ENCODE measurements at regions not wholly inside any gene's neighbourhood (a gene's known extent, or its start where the extent isn't known, plus 50 kb on each side); places are given as distances from the start of the nearest gene placed in this dataset.

GRCh38 chrX:69110116-69110530 lies 55.1 kb downstream of the PJA1 start:
- Histone ChIP-seq H3K27me3 (ENCODE audit: control insufficient read depth, insufficient read depth, low read length) (peaks cover 5% of the 10 kb centered on the region), H3K27ac (ENCODE audit: low read depth, low read length) (no peak overlapping the region)

GRCh38 chrX:69109706-69110105 lies 55.5 kb downstream of the PJA1 start:
- Histone ChIP-seq H3K4me1 (ENCODE audit: control insufficient read depth, insufficient read depth, low read length) (peaks cover 5% of the 10 kb centered on the region), H3K27me3 (ENCODE audit: control insufficient read depth, insufficient read depth, low read length) (peaks cover 5% of the 10 kb centered on the region), H3K36me3 (ENCODE audit: control insufficient read depth, insufficient read depth, low read length) (no peaks in the 10 kb centered on the region), H3K4me3 (ENCODE audit: low read length) (no peak overlapping the region), H3K27ac (ENCODE audit: low read depth, low read length) (no peak overlapping the region), H3K9ac (ENCODE audit: low read length) (no peak overlapping the region)

More at GRCh38 chrX:69110116-69110530, 55.1 kb downstream of the PJA1 start:
- no peak overlapping the region for H3K9ac ChIP-seq (ENCODE audit: low read length)
- no peaks in the 10 kb centered on the region for H3K36me3 ChIP-seq (ENCODE audit: control insufficient read depth, insufficient read depth, low read length)
- H3K4me3 ChIP-seq (ENCODE audit: low read length): no peak overlapping the region
- H3K4me1 ChIP-seq (ENCODE audit: control insufficient read depth, insufficient read depth, low read length): peaks cover 5% of the 10 kb centered on the region

DNA sequence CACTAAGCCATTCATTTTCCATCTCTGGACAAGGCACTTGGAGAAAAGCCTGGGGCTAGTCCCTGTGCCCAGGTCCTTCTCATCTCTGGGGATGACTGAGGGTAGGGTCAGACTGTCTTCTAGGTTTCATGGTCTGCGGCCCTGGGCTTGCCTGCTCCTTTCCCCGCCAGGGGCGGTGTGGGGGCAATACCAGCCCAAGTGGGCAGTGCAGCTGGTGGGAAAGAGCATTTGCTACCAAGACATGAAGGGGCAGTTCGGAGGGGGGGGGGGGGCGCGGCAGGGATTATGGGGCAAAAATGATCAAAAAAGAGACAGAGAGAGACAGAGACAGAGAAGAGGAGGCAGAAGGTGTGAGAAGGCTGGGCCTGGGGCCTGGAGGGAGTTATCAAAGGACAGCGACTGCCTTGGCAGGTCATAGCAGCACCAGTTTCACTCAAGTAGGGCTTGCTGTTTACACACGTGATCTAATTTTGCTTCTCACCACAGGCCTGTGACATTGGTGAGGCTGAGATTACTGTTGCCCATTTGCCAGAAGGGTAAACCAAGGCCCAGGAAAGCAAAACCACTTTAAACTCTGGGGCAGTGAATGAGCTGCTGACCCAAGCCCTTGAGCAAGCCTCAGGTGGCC lies 56.1 kb downstream of the PJA1 start:
- no peak overlapping the region for H3K27ac ChIP-seq (ENCODE audit: low read depth, low read length)
- peaks cover 5% of the 10 kb centered on the region for H3K27me3 ChIP-seq (ENCODE audit: control insufficient read depth, insufficient read depth, low read length)

GRCh38 chrX:69107747-69108401 lies 57.4 kb downstream of the PJA1 start:
- H3K27me3 ChIP-seq (ENCODE audit: control insufficient read depth, insufficient read depth, low read length): peaks cover 5% of the 10 kb centered on the region
- peaks cover 5% of the 10 kb centered on the region for H3K4me1 ChIP-seq (ENCODE audit: control insufficient read depth, insufficient read depth, low read length)
- no peaks in the 10 kb centered on the region for H3K36me3 ChIP-seq (ENCODE audit: control insufficient read depth, insufficient read depth, low read length)
- H3K4me3 ChIP-seq (ENCODE audit: low read length): no peak overlapping the region
- no peak overlapping the region for H3K27ac ChIP-seq (ENCODE audit: low read depth, low read length)
- H3K9ac ChIP-seq (ENCODE audit: low read length): no peak overlapping the region

More for the DNA sequence above, 56.1 kb downstream of the PJA1 start:
- Histone ChIP-seq H3K36me3 (ENCODE audit: control insufficient read depth, insufficient read depth, low read length) (no peaks in the 10 kb centered on the region), H3K9ac (ENCODE audit: low read length) (no peak overlapping the region), H3K4me1 (ENCODE audit: control insufficient read depth, insufficient read depth, low read length) (peaks cover 5% of the 10 kb centered on the region), H3K4me3 (ENCODE audit: low read length) (no peak overlapping the region)

- peaks cover 5% of the 10 kb centered on the region for H3K27me3 ChIP-seq (ENCODE audit: control insufficient read depth, insufficient read depth, low read length)
- peaks cover 5% of the 10 kb centered on the region for H3K4me1 ChIP-seq (ENCODE audit: control insufficient read depth, insufficient read depth, low read length)
- H3K27ac ChIP-seq (ENCODE audit: low read depth, low read length): no peak overlapping the region
- no peak overlapping the region for H3K9ac ChIP-seq (ENCODE audit: low read length)
- no peak overlapping the region for H3K4me3 ChIP-seq (ENCODE audit: low read length)
- no peaks in the 10 kb centered on the region for H3K36me3 ChIP-seq (ENCODE audit: control insufficient read depth, insufficient read depth, low read length)
These were observed 58.0 kb downstream of the PJA1 start for GRCh38 chrX:69107231-69107739.

GRCh38 chrX:69104756-69105434 lies 60.4 kb downstream of the PJA1 start:
- Histone ChIP-seq H3K36me3 (ENCODE audit: control insufficient read depth, insufficient read depth, low read length) (no peaks in the 10 kb centered on the region), H3K27me3 (ENCODE audit: control insufficient read depth, insufficient read depth, low read length) (peaks cover 9% of the 10 kb centered on the region), H3K27ac (ENCODE audit: low read depth, low read length) (no peak overlapping the region), H3K4me3 (ENCODE audit: low read length) (no peak overlapping the region), H3K9ac (ENCODE audit: low read length) (no peak overlapping the region), H3K4me1 (ENCODE audit: control insufficient read depth, insufficient read depth, low read length) (peaks cover under 1% of the 10 kb centered on the region)

GRCh38 chrX:69103539-69103938 lies 61.7 kb downstream of the PJA1 start:
- H3K27ac ChIP-seq (ENCODE audit: low read depth, low read length): no peak overlapping the region
- H3K4me1 ChIP-seq (ENCODE audit: control insufficient read depth, insufficient read depth, low read length): no peaks in the 10 kb centered on the region
- no peak overlapping the region for H3K9ac ChIP-seq (ENCODE audit: low read length)

DNA sequence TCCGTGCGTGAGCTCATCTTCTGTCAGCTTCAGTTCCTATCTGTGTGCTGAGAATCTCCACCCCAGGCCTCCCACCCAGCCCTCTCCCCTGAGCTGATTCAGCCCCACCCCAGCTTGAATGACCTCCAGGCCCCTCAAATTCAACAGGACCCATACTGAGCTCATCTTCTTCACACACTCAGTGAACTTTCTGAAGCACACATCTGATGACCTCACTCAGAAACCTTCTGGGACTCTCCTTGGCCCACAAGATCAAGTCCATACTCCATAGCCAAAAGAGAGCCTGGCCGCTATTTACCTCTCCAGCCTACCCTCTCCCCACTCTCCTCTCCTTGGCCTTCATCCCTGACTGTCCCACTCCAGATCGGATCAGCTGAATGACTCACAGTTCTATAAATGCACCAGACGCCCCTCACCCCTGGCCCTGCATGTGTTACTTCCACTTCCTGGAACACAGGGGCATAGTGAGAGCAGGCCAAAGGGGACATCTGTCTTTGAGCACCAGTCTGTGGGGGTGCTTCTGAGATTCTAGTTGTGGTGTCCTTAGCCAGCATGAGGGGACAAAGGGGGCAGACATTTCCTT lies 62.5 kb downstream of the PJA1 start:
- no peak overlapping the region for H3K27ac ChIP-seq (ENCODE audit: low read depth, low read length)
- H3K36me3 ChIP-seq (ENCODE audit: control insufficient read depth, insufficient read depth, low read length): no peaks in the 10 kb centered on the region
- H3K9ac ChIP-seq (ENCODE audit: low read length): no peak overlapping the region
- H3K4me3 ChIP-seq (ENCODE audit: low read length): no peak overlapping the region
- no peaks in the 10 kb centered on the region for H3K4me1 ChIP-seq (ENCODE audit: control insufficient read depth, insufficient read depth, low read length)
- peaks cover 9% of the 10 kb centered on the region for H3K27me3 ChIP-seq (ENCODE audit: control insufficient read depth, insufficient read depth, low read length)

More at GRCh38 chrX:69103539-69103938, 61.7 kb downstream of the PJA1 start:
- H3K4me3 ChIP-seq (ENCODE audit: low read length): no peak overlapping the region
- peaks cover 9% of the 10 kb centered on the region for H3K27me3 ChIP-seq (ENCODE audit: control insufficient read depth, insufficient read depth, low read length)
- no peaks in the 10 kb centered on the region for H3K36me3 ChIP-seq (ENCODE audit: control insufficient read depth, insufficient read depth, low read length)

DNA sequence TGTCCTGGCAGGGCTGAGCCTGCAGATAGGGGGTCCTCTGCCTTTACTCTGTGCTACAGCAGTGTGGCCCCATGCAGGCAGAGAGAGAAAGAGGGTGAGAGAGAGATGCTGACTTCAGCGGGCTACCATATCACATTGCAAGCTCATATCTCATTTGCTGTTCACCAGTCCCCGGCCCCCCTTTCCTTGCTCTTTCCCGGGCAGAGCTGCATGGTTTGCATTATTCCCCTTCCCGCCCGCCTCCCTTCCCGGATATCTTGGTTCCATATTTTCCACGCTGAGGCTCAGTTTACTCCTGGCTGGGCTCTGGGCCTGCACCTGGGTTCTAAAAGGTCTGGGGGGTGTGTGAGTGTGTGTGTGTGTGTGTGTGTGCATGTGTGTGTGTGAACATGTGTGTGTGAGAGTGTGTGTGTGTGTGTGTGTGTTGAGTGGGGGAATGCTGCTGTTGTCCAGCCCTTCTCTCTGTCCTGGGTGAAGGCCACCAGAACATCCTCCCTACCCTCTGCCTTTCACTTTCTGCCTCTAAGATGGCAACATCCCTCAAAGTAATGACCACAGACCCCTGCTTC lies 63.5 kb downstream of the PJA1 start:
- H3K4me3 ChIP-seq (ENCODE audit: low read length): no peak overlapping the region
- H3K27me3 ChIP-seq (ENCODE audit: control insufficient read depth, insufficient read depth, low read length): peaks cover 3% of the 10 kb centered on the region

DNA sequence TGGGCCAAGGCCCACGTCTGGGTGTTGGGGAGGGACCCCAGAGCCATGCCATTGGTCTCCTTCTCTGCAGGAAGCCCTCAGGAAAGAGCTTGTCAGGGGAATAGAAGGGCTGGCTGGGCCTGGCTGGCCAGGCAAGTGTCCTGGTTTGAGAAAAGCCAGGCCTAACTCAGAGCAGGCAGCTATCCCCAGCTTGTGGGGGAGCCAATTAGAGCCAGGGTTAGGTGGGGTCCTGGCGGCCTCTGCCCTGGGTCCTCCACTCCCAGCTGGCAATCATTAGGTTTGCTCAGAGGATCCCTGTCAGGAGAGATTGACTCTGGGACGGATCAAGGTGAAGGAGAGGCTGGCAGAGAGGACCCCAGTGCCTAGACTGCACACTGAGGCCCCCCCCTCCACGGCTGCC lies 64.8 kb downstream of the PJA1 start:
- Histone ChIP-seq H3K4me3 (ENCODE audit: low read length) (no peak overlapping the region), H3K4me1 (ENCODE audit: control insufficient read depth, insufficient read depth, low read length) (no peaks in the 10 kb centered on the region), H3K9ac (ENCODE audit: low read length) (no peak overlapping the region), H3K27me3 (ENCODE audit: control insufficient read depth, insufficient read depth, low read length) (peaks cover 3% of the 10 kb centered on the region), H3K27ac (ENCODE audit: low read depth, low read length) (no peak overlapping the region), H3K36me3 (ENCODE audit: control insufficient read depth, insufficient read depth, low read length) (no peaks in the 10 kb centered on the region)

More for the DNA sequence above, 63.5 kb downstream of the PJA1 start:
- Histone ChIP-seq H3K9ac (ENCODE audit: low read length) (no peak overlapping the region), H3K36me3 (ENCODE audit: control insufficient read depth, insufficient read depth, low read length) (no peaks in the 10 kb centered on the region), H3K4me1 (ENCODE audit: control insufficient read depth, insufficient read depth, low read length) (no peaks in the 10 kb centered on the region), H3K27ac (ENCODE audit: low read depth, low read length) (no peak overlapping the region)

DNA sequence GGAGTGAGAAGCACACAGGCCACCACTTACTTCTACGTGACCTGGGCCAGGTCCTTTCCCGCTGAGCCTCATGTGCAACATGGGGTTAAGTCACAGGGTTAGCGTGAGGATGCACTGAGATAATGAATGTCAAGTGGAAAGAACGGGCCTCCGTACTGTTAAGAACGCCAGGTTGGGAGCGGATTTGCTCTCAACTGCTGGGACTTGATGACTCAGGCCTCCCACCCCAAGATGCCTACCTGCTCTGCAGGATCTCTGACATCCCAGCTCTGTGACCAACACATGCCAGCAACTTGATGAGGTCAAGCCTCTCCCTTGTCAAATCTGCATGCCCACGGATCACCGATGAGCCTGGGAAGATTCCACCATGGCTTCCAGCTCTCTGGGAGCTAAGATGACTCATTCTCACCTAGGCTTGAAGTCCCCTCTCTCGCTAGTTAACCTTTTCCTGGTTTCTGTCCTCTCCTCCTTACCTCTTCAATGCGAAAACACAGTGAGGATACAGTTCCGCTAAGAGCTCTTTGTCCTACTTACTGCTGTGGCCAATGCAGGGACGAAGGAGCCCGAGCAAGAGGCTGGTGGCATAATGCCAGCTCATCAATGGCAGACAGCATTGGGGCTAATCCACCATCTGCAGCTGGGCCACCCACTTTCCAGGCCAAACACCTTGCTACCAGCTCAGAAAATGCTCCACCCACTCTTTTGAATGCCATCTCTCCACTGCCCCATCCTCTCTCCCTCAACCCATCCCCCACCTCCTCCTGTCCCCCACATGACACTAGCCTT lies 67.6 kb downstream of the PJA1 start:
- Histone ChIP-seq H3K9ac (ENCODE audit: low read length) (no peak overlapping the region), H3K4me3 (ENCODE audit: low read length) (no peak overlapping the region), H3K36me3 (ENCODE audit: control insufficient read depth, insufficient read depth, low read length) (no peaks in the 10 kb centered on the region), H3K27ac (ENCODE audit: low read depth, low read length) (no peak overlapping the region), H3K27me3 (ENCODE audit: control insufficient read depth, insufficient read depth, low read length) (peaks cover 3% of the 10 kb centered on the region), H3K4me1 (ENCODE audit: control insufficient read depth, insufficient read depth, low read length) (no peaks in the 10 kb centered on the region)
